Left forelimb (tissue), 1 donor: ENCODE measurements at regions not wholly inside any gene's neighbourhood (a gene's known extent, or its start where the extent isn't known, plus 50 kb on each side); places are given as distances from the start of the nearest gene placed in this dataset.
"Not testable (repeated sequence)": the region's sequence is repeated elsewhere in the genome, so short reads cannot be mapped to it uniquely, and the experiment has no call there.

Source experiments
- DNase-seq: peaks from one replicate; pipeline ENCODE4 v3.0.0-alpha.2; 2018; ENCODE audit warnings: low spot score

- no peak for DNase-seq
These were observed 198.1 kb upstream of the WWC1 start for GRCh38 chr5:168093200-168093910.

GRCh38 chr5:168096525-168096924 lies 194.9 kb upstream of the WWC1 start:
- DNase-seq, result no peak

GRCh38 chr5:168097876-168098653 lies 193.4 kb upstream of the WWC1 start:
- DNase-seq, result no peak

- no peak for DNase-seq
These were observed 190.1 kb upstream of the WWC1 start for GRCh38 chr5:168101352-168101751.

- DNase-seq, result not testable (repeated sequence)
These were observed 188.4 kb upstream of the WWC1 start for GRCh38 chr5:168103018-168103417.

- no peak for DNase-seq
These were observed 187.1 kb upstream of the WWC1 start for GRCh38 chr5:168104350-168104749.

- no peak for DNase-seq
These were observed 186.5 kb upstream of the WWC1 start for GRCh38 chr5:168104811-168105481.

- no peak for DNase-seq
These were observed 185.3 kb upstream of the WWC1 start for GRCh38 chr5:168106008-168106761.

GRCh38 chr5:168109441-168109840 lies 182.0 kb upstream of the WWC1 start:
- DNase-seq, result no peak

GRCh38 chr5:168110384-168110783 lies 181.1 kb upstream of the WWC1 start:
- DNase-seq, result no peak

GRCh38 chr5:168110870-168111832 lies 180.3 kb upstream of the WWC1 start:
- DNase-seq, result no peak

- DNase-seq, result no peak
These were observed 176.9 kb upstream of the WWC1 start for GRCh38 chr5:168114444-168115017.

- no peak for DNase-seq
These were observed 174.0 kb upstream of the WWC1 start for GRCh38 chr5:168117469-168117868.

- no peak for DNase-seq
These were observed 173.3 kb upstream of the WWC1 start for GRCh38 chr5:168118042-168118668.

- DNase-seq, result no peak
These were observed 170.9 kb upstream of the WWC1 start for GRCh38 chr5:168120401-168121137.

GRCh38 chr5:168121138-168121494 lies 170.3 kb upstream of the WWC1 start:
- no peak for DNase-seq

- no peak for DNase-seq
These were observed 167.6 kb upstream of the WWC1 start for GRCh38 chr5:168123631-168124528.

GRCh38 chr5:168125445-168126199 lies 165.8 kb upstream of the WWC1 start:
- DNase-seq, result no peak
